Astrocyte of the hippocampus (primary cell): ENCODE measurements at regions not wholly inside any gene's neighbourhood (a gene's known extent, or its start where the extent isn't known, plus 50 kb on each side); places are given as distances from the start of the nearest gene placed in this dataset.
A peak's percentile ranks its signal among the peaks of the same experiment; 100 is the strongest.
"Not testable (repeated sequence)": the region's sequence is repeated elsewhere in the genome, so short reads cannot be mapped to it uniquely, and the experiment has no call there.

Experiments used
- DNase-seq: peaks from one replicate; pipeline ENCODE4 v3.0.0; 2011; ENCODE audit warnings: low read depth, low spot score

GRCh38 chr5:87048156-87048555 is 219.5 kb upstream of the RASA1 start:
- DNase-seq = no peak

GRCh38 chr5:87049012-87049411 is 218.7 kb upstream of the RASA1 start:
- not testable (repeated sequence) for DNase-seq

GRCh38 chr5:87051502-87052113 is 216.1 kb upstream of the RASA1 start:
- no peak for DNase-seq

- no peak for DNase-seq
Observed at GRCh38 chr5:87053146-87053545, 214.5 kb upstream of the RASA1 start.

- DNase-seq = no peak
Observed at GRCh38 chr5:87054821-87055220, 212.9 kb upstream of the RASA1 start.

- DNase-seq = peak; percentile 24
Observed at GRCh38 chr5:87061046-87061445, 206.6 kb upstream of the RASA1 start.

- no peak for DNase-seq
Observed at GRCh38 chr5:87069311-87069710, 198.4 kb upstream of the RASA1 start.

GRCh38 chr5:87069974-87070608 is 197.6 kb upstream of the RASA1 start:
- peak; percentile 70 for DNase-seq

GRCh38 chr5:87074072-87074471 is 193.6 kb upstream of the RASA1 start:
- no peak for DNase-seq

GRCh38 chr5:87074934-87075541 is 192.6 kb upstream of the RASA1 start:
- no peak for DNase-seq

- no peak for DNase-seq
Observed at GRCh38 chr5:87076411-87076810, 191.3 kb upstream of the RASA1 start.

- DNase-seq = no peak
Observed at GRCh38 chr5:87076931-87077330, 190.8 kb upstream of the RASA1 start.

GRCh38 chr5:87079219-87079618 is 188.5 kb upstream of the RASA1 start:
- DNase-seq = no peak

GRCh38 chr5:87081016-87081415 is 186.7 kb upstream of the RASA1 start:
- no peak for DNase-seq

- DNase-seq = no peak
Observed at GRCh38 chr5:87081511-87082372, 185.9 kb upstream of the RASA1 start.

- DNase-seq = no peak
Observed at GRCh38 chr5:87094347-87094746, 173.3 kb upstream of the RASA1 start.

GRCh38 chr5:87094833-87095232 is 172.8 kb upstream of the RASA1 start:
- DNase-seq = no peak

GRCh38 chr5:87095787-87096186 is 171.9 kb upstream of the RASA1 start:
- DNase-seq = no peak

- DNase-seq = no peak
Observed at GRCh38 chr5:87097664-87098063, 170.0 kb upstream of the RASA1 start.

GRCh38 chr5:87099291-87099839 is 168.3 kb upstream of the RASA1 start:
- DNase-seq = no peak

GRCh38 chr5:87099968-87100367 is 167.7 kb upstream of the RASA1 start:
- DNase-seq = no peak

- DNase-seq = no peak
Observed at GRCh38 chr5:87101321-87101720, 166.4 kb upstream of the RASA1 start.
